ENCODE measurements at regions not wholly inside any gene's neighbourhood (a gene's known extent, or its start where the extent isn't known, plus 50 kb on each side); places are given as distances from the start of the nearest gene placed in this dataset.
"Not testable (repeated sequence)": the region's sequence is repeated elsewhere in the genome, so short reads cannot be mapped to it uniquely, and the experiment has no call there.

GRCh38 chr7:110529175-110529574 is 561.8 kb upstream of the LRRN3 start:
- no peak for DNase-seq

GRCh38 chr7:110531186-110531585 is 559.7 kb upstream of the LRRN3 start:
- no peak for DNase-seq

DNA sequence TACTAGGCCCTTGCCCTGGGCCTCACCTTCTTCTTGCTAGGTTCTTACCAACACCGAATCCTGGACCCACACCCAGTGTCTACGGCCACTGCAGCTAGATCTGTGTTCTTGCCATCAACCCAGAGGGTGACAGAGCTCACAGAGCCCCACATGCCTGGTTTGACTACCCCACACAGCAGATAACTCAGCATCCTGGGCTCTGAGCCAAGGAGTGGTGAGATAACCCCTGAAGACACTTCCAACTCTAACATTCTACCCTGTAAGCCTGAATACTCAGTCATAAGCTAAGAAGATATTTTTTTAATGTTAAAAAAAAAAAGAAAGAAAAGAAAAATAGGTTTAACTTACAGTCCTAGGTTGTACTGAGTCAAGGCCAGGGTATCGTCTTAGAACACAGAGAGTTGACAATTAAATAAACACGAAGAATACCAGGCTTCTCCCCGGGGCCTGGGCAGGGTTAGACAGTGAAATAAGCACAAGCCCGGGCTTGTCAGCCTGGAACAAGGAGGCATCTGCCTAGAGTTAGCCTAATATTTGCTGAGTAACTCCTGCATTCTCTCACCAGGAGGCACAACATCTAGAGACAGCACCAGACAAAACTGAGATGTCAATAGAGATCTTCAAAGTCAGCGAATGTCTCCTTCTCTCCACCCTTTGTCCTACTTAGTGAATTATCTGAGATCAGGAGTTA is 556.5 kb upstream of the LRRN3 start:
- DNase-seq, result no peak

DNA sequence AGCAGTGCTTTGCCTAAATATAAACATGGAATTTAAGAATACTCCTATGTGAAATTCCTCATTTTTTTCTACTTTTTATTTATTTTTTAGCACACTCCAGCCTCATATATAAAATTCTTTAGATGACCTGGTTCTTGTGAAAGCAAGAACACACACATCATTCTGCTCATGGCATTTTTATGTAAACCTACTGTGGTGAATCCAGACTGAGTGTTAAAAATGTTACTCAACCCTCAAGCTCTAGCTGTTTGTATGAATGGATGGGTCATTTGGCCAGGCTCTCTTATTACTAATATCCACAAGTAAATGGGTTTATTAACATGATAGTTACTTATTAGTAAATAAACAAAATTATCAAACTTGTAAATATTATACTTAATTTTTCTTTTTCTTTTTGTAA is 551.7 kb upstream of the LRRN3 start:
- DNase-seq, result no peak

DNA sequence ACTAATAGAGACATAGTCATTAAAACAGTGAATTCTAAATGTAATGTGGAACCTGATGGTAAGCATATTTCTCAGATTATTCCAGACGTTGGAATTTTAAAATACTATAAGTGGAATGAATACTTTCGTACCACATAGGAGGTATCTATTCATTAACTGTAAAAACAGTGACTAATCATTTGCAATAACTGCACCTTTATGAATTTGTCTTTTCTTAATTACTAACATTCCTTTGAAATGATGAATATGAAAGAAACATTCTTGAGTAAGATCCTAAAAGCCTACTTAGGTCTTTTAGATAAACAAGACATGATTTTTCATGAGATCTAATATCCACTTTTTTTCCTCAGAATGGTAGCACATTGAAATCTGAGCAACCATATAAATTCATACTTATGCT is 549.0 kb upstream of the LRRN3 start:
- no peak for DNase-seq

DNA sequence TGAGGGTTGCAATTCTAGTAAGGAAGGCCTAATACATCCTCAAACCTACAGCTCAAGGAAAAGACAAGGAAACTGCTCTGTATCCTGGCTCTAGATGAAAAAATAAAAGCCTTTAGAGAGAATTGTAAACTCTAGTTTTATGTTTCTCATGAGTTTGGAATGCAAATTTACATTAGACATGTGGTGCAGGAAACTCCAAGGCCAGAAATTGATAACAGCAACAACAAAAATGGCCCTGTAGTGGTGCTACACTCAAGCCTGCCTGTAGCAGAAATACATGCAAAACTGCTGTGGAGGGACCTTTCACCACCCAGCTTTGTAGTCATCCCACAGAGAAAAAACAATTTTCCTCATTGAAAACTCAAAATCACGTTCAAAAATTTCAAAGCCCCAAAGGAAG is 546.7 kb upstream of the LRRN3 start:
- no peak for DNase-seq

- no peak for DNase-seq
These were observed 542.6 kb upstream of the LRRN3 start for GRCh38 chr7:110548372-110548771.

DNA sequence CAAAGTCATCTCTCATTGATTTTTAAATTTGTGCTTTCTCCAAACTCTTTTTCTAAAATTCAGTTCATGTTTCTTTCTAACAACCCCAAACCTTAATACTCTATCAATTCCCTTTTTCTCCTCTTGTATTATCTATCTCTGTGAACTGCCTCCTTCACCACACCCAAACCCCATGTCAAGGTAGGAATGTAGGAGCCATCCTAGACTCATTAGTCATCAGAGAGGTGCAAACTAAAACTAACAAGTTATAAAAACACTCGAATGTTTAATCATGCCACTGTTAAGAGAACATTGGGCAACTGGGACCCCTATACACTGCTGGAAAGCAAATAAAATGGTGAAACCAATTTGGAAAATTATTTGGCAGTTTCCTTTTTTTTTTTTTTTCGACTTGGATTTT is 533.8 kb upstream of the LRRN3 start:
- DNase-seq, result no peak

DNA sequence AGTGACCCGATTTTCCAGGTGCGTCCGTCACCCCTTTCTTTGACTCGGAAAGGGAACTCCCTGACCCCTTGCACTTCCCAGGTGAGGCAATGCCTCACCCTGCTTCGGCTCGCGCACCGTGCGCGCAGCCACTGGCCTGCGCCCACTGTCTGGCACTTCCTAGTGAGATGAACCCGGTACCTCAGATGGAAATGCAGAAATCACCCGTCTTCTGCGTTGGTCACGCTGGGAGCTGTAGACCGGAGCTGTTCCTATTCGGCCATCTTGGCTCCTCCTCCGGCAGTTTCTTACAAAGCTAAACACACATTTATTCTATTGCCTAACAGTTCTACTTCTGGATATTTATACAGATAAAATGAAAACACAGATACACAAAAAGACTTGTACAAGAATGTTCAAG is 527.6 kb upstream of the LRRN3 start:
- not testable (repeated sequence) for DNase-seq

DNA sequence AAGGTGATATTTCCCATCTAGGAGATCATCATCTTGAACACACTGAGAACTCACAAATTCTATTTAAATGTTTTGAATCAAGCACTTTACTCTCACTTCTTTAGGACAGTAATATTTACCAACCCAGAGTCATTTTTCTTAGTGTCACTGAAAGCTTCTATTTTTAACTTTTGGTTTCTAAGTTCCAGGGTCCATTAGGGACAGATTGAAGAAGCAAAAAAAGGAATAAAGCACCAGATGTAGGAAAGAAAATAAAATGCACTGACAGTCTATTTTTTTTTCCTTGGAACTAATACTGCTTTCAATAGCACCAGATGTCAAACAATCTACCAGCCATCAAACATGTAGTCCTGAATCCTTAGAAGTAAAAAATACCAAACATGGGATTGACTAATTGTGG is 526.7 kb upstream of the LRRN3 start:
- no peak for DNase-seq

DNA sequence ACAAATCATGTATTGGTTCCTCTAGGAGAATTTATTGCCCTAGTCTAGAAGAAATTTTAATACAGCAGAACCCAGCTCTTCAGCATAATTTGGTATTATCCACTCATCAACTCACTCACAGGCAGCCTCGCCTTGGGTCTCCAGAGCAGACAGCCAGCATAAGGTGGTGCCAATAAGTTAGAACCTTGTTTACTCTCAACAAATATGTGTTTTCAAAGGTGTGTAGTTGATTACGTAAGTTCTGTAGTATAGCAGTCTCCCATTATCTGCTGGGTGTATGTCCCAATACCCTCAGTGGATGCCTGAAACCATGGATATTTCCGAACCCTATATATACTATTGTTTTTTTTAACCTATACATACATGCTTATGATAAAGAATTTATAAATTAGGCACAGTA is 522.5 kb upstream of the LRRN3 start:
- DNase-seq, result no peak

DNA sequence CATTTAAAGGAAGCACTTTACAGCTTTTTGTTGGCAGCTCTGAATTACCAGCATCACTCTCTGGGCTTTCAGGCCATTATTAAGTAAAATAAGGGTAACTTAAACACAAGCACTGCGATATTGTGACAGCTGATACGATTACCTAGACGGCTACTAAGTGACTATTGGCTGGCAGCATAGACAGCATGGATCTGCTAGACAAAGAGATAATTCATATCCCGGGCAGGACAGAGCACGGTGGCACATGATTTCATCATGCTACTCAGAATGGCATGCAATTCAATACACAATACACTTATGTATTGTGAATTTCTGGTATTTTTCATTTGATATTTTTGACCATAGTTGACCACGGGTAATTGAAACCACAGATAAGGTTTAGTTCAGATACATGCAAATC is 522.0 kb upstream of the LRRN3 start:
- DNase-seq, result no peak

DNA sequence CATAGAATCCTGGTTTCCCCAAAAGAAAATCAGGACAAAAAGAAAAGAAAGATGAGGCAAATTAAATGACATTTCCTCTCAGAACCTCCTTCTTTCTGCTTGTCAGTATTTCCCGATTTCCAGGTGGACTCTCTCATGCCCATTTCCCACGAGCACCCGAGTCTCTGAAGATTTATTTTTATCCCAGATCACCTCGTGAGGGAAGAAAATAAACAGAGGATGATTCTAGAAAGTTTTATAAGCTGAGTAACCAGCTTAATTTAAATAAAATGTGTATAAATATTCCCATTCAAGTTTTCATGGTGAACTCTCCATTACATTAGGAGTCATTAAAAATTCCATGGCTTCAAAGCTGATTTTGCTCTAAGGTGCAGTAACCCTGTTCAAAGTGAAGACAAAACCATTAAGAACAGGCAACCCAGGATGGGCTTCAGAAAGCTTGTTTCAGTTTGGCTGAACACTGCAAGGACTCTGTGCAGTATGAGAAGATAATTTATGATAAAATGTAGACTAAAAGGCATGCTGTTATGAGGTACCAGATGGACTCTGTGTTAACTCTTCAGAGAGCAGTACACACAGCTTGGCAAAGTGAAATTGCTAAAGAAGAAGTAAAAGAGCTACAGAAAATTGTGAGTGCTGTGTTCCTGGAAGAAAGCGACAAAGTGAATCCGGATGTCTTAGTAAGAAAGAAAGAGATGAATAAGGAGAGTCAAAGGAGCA is 521.3 kb upstream of the LRRN3 start:
- DNase-seq, result no peak

DNA sequence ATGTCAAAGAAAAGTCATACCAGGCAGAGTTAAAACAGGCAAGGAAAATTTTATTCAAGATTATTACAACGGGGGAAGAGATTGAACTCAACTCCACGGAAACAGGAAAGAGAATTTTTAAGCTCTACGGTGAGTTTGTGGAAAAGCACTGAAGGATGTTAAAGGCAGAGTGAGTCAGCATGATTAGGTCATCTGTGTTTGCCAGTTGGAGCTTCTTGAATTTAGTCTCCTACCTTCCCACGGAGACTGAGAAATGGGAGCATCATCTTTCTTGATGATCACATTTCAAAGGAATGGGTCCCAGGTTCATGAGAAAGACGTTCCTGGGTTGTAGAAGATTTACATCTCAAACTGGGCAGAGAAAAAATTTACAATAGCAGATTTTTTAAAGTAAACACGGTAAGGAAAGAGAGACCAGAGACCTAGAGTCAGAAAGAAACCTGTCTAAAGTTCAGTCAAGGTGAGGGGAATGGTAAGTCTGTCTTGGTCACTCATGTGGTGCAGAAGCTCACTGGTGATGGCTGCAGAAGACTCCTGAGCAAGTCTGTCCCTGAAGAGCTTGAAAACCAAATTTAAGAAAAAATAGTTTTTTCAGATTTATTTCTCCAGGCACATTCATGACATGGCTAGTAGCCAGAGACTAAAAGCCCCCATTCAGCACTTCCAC is 516.9 kb upstream of the LRRN3 start:
- DNase-seq, result no peak

GRCh38 chr7:110587294-110587693 is 503.6 kb upstream of the LRRN3 start:
- DNase-seq, result no peak

- no peak for DNase-seq
These were observed 500.5 kb upstream of the LRRN3 start for GRCh38 chr7:110590415-110590814.

GRCh38 chr7:110591341-110591740 is 499.6 kb upstream of the LRRN3 start:
- no peak for DNase-seq

GRCh38 chr7:110592557-110592956 is 498.4 kb upstream of the LRRN3 start:
- DNase-seq, result no peak

GRCh38 chr7:110593355-110593754 is 497.6 kb upstream of the LRRN3 start:
- DNase-seq, result no peak

GRCh38 chr7:110595694-110596093 is 495.2 kb upstream of the LRRN3 start:
- no peak for DNase-seq

GRCh38 chr7:110600956-110601355 is 490.0 kb upstream of the LRRN3 start:
- no peak for DNase-seq

- no peak for DNase-seq
These were observed 489.2 kb upstream of the LRRN3 start for GRCh38 chr7:110601710-110602109.

DNA sequence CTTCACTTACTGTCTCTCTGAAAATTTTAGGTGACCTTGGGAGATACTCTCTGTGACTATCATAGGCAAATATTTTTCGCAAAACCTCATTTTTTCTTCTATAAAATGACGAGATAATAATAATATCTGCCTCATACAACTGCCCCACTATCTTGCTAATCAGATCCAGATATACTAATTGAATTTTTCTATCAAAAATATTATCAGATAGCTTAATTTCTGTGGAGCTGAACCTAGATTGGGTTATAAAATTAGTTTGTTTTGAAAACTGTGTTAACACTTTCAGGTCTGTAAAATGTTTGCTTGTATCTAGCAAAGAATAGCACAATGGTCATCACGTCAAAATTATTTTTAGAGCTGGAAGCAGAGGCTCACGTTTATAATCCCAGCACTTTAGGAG is 486.7 kb upstream of the LRRN3 start:
- no peak for DNase-seq

DNA sequence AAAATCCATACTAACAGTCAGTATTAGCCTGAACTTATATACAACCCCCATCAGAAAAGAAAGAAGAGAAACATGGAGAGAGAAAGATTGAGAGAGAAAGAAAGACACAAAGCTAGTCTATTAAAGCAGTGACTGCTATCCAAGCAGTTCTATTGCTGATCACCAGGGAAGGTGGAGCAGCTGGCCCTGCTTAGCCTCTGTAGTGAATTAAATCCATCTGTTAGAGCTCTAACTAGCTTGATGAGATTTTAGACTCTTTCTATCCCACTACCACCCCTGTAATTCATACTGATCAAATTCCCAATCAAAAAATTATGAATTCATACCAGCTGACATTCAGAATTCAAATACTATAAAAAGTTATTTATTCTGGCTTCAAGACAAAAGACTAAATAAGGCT is 486.0 kb upstream of the LRRN3 start:
- no peak for DNase-seq

Measured in SW 1271 (cell line).